ENCODE measurements at regions not wholly inside any gene's neighbourhood (a gene's known extent, or its start where the extent isn't known, plus 50 kb on each side); places are given as distances from the start of the nearest gene placed in this dataset.
A peak's percentile ranks its signal among the peaks of the same experiment; 100 is the strongest.

- no peak for DNase-seq (ENCODE audit: low read depth)
- TF ChIP-seq, protein P1, sequence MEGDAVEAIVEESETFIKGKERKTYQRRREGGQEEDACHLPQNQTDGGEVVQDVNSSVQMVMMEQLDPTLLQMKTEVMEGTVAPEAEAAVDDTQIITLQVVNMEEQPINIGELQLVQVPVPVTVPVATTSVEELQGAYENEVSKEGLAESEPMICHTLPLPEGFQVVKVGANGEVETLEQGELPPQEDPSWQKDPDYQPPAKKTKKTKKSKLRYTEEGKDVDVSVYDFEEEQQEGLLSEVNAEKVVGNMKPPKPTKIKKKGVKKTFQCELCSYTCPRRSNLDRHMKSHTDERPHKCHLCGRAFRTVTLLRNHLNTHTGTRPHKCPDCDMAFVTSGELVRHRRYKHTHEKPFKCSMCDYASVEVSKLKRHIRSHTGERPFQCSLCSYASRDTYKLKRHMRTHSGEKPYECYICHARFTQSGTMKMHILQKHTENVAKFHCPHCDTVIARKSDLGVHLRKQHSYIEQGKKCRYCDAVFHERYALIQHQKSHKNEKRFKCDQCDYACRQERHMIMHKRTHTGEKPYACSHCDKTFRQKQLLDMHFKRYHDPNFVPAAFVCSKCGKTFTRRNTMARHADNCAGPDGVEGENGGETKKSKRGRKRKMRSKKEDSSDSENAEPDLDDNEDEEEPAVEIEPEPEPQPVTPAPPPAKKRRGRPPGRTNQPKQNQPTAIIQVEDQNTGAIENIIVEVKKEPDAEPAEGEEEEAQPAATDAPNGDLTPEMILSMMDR (IDR thresholded peaks at IDR 0.05; ENCODE audit: insufficient read depth, low read depth, low read length): no peak
- no peak overlapping the region for H3K4me3 ChIP-seq (ENCODE audit: low read depth, low read length)
Measured at GRCh38 chr11:15671216-15671615, 556.5 kb downstream of the INSC start.

- TF ChIP-seq, protein P1 (IDR thresholded peaks at IDR 0.05; ENCODE audit: insufficient read depth, low read depth, low read length): no peak
- H3K4me3 ChIP-seq (ENCODE audit: low read depth, low read length): no peak overlapping the region
- peak; percentile 41 for DNase-seq (ENCODE audit: low read depth)
Measured at GRCh38 chr11:15672825-15673224, 558.1 kb downstream of the INSC start.

DNA sequence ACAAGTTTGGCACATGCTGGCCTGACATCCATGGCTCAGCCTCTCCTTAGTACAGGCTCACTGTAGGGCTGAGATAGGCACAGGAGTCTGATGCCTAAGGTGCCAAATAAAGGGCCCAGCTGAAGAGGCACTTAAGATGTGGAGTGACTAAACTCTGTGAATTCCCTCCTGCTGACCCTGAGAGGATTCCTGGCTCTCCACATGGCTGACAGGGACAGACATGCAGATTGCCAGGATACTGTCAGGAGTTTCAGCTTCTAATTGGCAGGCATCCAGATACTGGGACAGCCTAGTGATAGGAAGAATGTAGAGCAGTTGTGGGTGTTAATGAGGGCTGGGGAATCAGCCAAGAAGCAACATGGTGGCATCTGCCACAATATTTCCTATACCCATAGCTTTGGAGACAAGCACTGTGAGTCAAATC is 558.7 kb downstream of the INSC start:
- no peak for DNase-seq (ENCODE audit: low read depth)
- TF ChIP-seq, protein P1 (IDR thresholded peaks at IDR 0.05; ENCODE audit: insufficient read depth, low read depth, low read length): no peak

GRCh38 chr11:15674756-15675155 is 560.0 kb downstream of the INSC start:
- DNase-seq (ENCODE audit: low read depth): no peak
- TF ChIP-seq, protein P1 (IDR thresholded peaks at IDR 0.05; ENCODE audit: insufficient read depth, low read depth, low read length): no peak

More for the DNA sequence above, 558.7 kb downstream of the INSC start:
- no peak overlapping the region for H3K4me3 ChIP-seq (ENCODE audit: low read depth, low read length)

DNA sequence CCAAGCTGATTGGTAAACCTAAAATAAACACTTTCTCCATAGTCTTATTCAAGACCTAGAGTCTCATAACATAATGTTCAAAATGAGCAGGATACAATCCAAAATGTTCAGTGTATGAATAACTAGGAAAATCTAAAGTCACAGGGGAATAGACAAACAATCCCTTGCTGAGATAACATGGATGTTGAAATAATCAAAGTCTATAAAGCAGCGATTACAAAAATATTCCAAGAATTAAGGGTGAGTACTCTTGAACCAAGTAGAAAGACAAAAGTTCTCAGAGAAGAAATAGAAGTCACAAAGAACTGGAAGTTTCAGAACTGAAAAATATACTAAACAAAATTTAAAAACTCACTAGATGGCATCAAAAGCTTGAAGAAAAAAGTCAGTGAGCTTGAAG is 561.0 kb downstream of the INSC start:
- H3K4me3 ChIP-seq (ENCODE audit: low read depth, low read length): no peak overlapping the region
- DNase-seq (ENCODE audit: low read depth): peak; percentile 45
- TF ChIP-seq, protein P1 (IDR thresholded peaks at IDR 0.05; ENCODE audit: insufficient read depth, low read depth, low read length): no peak

More at GRCh38 chr11:15674756-15675155, 560.0 kb downstream of the INSC start:
- no peak overlapping the region for H3K4me3 ChIP-seq (ENCODE audit: low read depth, low read length)

GRCh38 chr11:15677181-15677580 is 562.5 kb downstream of the INSC start:
- DNase-seq (ENCODE audit: low read depth): no peak
- TF ChIP-seq, protein P1 (IDR thresholded peaks at IDR 0.05; ENCODE audit: insufficient read depth, low read depth, low read length): no peak
- no peak overlapping the region for H3K4me3 ChIP-seq (ENCODE audit: low read depth, low read length)

DNA sequence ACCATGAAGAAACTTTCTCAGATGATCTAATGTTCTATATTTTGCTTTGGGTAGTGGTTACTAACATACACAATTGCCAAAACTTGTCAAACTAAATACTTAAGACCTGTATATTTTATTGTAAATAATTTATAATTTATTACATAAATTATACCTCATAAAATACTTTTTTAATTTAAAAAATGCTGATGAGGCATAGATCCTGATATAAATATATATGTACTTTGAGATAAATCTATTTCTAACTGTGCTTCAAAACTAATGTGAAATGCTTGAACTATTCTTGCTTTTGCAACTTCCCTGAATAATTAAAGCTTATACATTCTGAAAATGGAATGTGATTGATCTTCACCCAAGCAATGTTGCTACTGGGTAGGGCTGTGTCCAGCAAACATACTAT is 568.8 kb downstream of the INSC start:
- H3K4me3 ChIP-seq (ENCODE audit: low read depth, low read length): no peak overlapping the region
- DNase-seq (ENCODE audit: low read depth): no peak
- TF ChIP-seq, protein P1 (IDR thresholded peaks at IDR 0.05; ENCODE audit: insufficient read depth, low read depth, low read length): no peak
